Endothelial cell (in vitro differentiated cells): ENCODE measurements at regions not wholly inside any gene's neighbourhood (a gene's known extent, or its start where the extent isn't known, plus 50 kb on each side); places are given as distances from the start of the nearest gene placed in this dataset.

Experiments used
- DNase-seq: peaks from one replicate; pipeline ENCODE4 v3.0.0; 2021; ENCODE audit warnings: low spot score
- H3K27ac Mint-ChIP-seq: one replicate; pipeline ENCODE4 v1.8.0; 2021; ENCODE audit warnings: mixed read lengths, inconsistent platforms; ENCODE audit not compliant: unreplicated experiment
- H3K27me3 Mint-ChIP-seq: one replicate; pipeline ENCODE4 v1.8.0; 2021; ENCODE audit warnings: mild to moderate bottlenecking, moderate library complexity, mixed read lengths, inconsistent platforms; ENCODE audit not compliant: unreplicated experiment
- H3K36me3 Mint-ChIP-seq: one replicate; pipeline ENCODE4 v1.8.0; 2021; ENCODE audit warnings: mild to moderate bottlenecking, low read depth, mixed read lengths, inconsistent platforms; ENCODE audit not compliant: unreplicated experiment
- H3K4me1 Mint-ChIP-seq: one replicate; pipeline ENCODE4 v1.8.0; 2021; ENCODE audit warnings: mild to moderate bottlenecking, mixed read lengths, inconsistent platforms; ENCODE audit not compliant: unreplicated experiment
- H3K4me3 Mint-ChIP-seq: one replicate; pipeline ENCODE4 v1.8.0; 2021; ENCODE audit warnings: mild to moderate bottlenecking, mixed read lengths, inconsistent platforms; ENCODE audit not compliant: unreplicated experiment
- H3K9me3 Mint-ChIP-seq: one replicate; pipeline ENCODE4 v1.8.0; 2021; ENCODE audit warnings: mixed read lengths, inconsistent platforms; ENCODE audit not compliant: unreplicated experiment
- CTCF ChIP-seq: fragments of 200-600 bp; sonication (generic); IDR thresholded peaks from one replicate; pipeline ENCODE4 v1.5.0; 2021; ENCODE audit warnings: antibody characterized with exemption; ENCODE audit not compliant: unreplicated experiment

GRCh38 chr1:113314600-113314999, 75.7 kb upstream of the MAGI3 start:
- H3K4me1 Mint-ChIP-seq = peaks cover 2% of the 10 kb centered on the region
- no peaks in the 10 kb centered on the region for H3K27me3 Mint-ChIP-seq
- H3K9me3 Mint-ChIP-seq = no peaks in the 10 kb centered on the region

DNA sequence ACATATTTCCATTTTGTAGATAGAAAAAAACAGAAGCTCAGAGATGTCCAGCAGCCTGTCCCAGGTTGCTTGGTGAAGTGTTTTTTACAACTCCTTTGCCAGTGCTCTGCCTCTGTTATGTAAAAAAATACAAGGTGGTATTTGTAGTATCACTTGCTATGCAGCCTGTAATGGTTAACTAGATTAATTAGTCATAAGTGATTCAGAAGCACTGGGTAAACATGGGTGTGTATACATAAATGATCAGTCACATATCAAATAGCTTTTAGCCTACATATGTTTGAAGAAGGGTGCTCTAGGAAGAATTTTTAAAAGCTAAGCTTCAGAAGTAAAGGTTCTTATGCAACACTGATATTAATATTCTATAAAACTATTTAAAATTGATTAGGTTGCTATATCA, 70.0 kb upstream of the MAGI3 start:
- H3K27ac Mint-ChIP-seq = no peak overlapping the region
- no peak for DNase-seq
- H3K4me1 Mint-ChIP-seq = no peaks in the 10 kb centered on the region
- no peaks in the 10 kb centered on the region for H3K9me3 Mint-ChIP-seq
- H3K4me3 Mint-ChIP-seq = no peak overlapping the region
- TF ChIP-seq CTCF = no peak
- no peaks in the 10 kb centered on the region for H3K27me3 Mint-ChIP-seq
- no peaks in the 10 kb centered on the region for H3K36me3 Mint-ChIP-seq

More at GRCh38 chr1:113314600-113314999, 75.7 kb upstream of the MAGI3 start:
- DNase-seq = no peak
- TF ChIP-seq CTCF = no peak
- H3K4me3 Mint-ChIP-seq = no peak overlapping the region
- no peaks in the 10 kb centered on the region for H3K36me3 Mint-ChIP-seq
- no peak overlapping the region for H3K27ac Mint-ChIP-seq

DNA sequence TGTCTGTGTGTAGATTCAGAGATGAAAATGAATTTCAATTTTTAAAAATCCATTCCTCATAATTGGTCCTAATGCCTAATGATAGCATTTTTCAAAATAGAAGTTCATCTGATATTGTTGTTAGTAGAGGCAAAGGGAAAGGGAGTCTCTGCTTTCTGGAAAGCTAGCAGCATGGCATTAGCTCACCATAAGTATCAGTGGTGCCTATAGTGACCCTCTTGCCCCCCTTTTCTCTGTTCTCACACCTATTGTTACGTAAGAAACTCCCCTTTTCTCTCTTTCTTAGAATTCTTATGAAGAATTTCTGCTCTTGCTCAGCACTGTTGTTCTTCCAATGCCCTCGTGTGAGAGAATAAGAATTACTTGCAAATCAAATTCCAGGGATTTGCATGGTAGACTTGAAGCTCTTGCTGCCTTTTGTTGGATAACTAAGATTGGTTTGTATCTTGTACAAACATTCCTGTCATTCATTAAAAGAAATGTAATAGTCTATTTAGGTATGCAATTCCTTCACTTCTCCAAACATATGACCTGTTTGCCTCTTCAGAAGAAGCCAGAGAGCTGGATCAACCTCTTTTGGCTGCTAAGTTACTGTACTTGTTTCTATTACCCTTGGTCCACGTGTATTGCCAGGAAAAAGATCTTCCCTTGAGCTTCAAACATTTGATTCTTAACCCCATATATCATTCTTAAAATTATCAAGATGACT, 69.2 kb upstream of the MAGI3 start:
- no peak for TF ChIP-seq CTCF
- DNase-seq = no peak
- Mint-ChIP-seq H3K9me3 (no peaks in the 10 kb centered on the region), H3K27me3 (no peaks in the 10 kb centered on the region), H3K36me3 (no peaks in the 10 kb centered on the region), H3K4me3 (no peak overlapping the region), H3K27ac (no peak overlapping the region), H3K4me1 (no peaks in the 10 kb centered on the region)

DNA sequence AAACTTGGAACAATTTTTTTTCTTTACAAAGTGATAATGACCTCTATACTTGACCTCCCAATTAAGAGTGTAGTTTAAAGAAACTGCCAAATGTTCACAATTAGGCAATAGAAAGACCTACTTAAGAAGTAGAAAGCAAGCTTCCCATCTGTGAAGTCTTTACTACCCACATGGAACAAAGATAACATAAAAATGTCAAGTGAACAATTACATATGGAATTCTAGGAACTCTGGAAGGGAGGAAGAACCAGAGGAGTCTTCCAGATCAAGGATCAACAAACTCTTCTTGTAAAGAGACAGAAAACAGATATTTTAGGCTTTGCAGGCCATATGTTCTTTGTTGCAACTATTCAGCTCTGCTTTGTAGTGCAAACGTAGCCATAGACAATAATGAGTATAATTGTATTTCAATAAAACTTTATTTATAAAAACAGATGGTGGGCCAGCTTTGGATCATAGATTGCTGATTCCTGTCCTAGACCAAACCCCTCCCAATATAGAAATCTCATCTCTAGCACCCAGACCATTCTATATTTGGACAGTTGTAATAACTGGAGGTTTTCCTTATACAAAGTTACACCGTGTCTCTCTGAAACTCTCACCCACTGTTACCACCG, 68.4 kb upstream of the MAGI3 start:
- no peak overlapping the region for H3K27ac Mint-ChIP-seq
- no peak for DNase-seq
- no peaks in the 10 kb centered on the region for H3K4me1 Mint-ChIP-seq
- no peaks in the 10 kb centered on the region for H3K27me3 Mint-ChIP-seq
- H3K9me3 Mint-ChIP-seq = no peaks in the 10 kb centered on the region
- H3K4me3 Mint-ChIP-seq = no peak overlapping the region
- H3K36me3 Mint-ChIP-seq = no peaks in the 10 kb centered on the region
- no peak for TF ChIP-seq CTCF

DNA sequence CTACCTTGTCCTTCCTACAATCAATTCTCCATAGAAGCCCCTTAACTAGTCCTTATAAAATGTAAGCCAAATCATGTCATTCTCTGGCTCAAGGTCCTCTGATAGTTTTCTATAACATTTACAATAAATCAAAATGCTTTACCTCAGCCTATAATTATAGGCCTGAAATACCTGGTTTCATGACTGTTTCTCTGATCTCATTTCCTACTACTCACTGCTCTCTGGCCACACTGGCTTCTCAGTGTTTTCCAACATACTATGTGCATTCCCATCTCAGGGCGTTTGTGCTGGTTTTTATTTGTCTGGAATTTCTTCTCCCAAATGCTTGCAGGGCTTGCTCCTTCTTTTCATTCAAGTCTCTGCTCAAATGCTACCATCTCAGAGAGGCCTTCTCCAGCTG, 67.9 kb upstream of the MAGI3 start:
- H3K9me3 Mint-ChIP-seq = no peaks in the 10 kb centered on the region

More for the DNA sequence above, 67.9 kb upstream of the MAGI3 start:
- no peak for TF ChIP-seq CTCF
- H3K27me3 Mint-ChIP-seq = no peaks in the 10 kb centered on the region
- H3K36me3 Mint-ChIP-seq = no peaks in the 10 kb centered on the region
- H3K4me1 Mint-ChIP-seq = no peaks in the 10 kb centered on the region
- DNase-seq = no peak
- no peak overlapping the region for H3K27ac Mint-ChIP-seq
- no peak overlapping the region for H3K4me3 Mint-ChIP-seq
